GM21529 (cell line): ENCODE measurements at regions not wholly inside any gene's neighbourhood (a gene's known extent, or its start where the extent isn't known, plus 50 kb on each side); places are given as distances from the start of the nearest gene placed in this dataset.

Experiments
- ATAC-seq: cut with Tn5 transposase; IDR thresholded peaks from one replicate; pipeline ENCODE4 v1.9.1; 2021; ENCODE audit not compliant: unreplicated experiment

- no peak for ATAC-seq
These were observed 727.5 kb downstream of the TBL1XR1 start for GRCh38 chr3:176469694-176470205.

DNA sequence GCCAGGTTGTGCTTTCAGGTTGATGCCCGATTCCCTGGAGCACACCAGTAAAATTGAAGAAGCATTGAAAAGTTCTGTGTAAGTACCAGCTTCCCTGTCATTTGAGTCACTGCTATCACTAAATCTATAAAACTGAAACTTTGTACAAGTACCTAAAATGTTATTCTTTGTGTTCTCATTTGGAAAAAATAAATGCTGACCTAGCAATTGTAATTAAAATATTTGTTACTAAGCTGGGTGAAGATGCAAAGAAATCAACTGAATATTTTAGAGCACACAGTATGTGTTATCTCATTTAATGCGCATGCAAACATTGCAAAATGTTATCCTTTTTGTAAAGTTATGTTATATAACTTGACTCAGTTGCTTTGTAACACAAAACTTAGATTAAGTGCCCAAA, 733.7 kb downstream of the TBL1XR1 start:
- ATAC-seq: no peak

DNA sequence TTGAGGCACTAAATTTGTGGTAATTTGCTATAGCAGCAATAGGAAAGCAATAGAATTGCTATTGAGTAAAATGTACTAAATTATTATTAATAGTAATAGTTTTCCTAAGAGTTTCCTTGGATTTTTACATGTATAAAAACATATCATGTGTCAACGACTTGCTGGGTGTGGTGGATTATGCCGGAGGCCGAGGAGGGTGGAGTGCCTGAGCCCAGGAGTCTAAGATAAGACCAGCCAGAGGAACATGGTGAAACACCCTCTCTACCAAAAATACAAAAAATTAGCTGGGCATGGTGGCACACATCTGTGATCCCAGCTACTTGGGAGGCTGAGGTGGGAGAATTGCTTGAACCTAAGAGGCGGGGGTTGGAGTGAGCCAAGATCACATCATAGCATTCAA, 749.9 kb downstream of the TBL1XR1 start:
- no peak for ATAC-seq

GRCh38 chr3:176442326-176442725, 755.0 kb downstream of the TBL1XR1 start:
- no peak for ATAC-seq

DNA sequence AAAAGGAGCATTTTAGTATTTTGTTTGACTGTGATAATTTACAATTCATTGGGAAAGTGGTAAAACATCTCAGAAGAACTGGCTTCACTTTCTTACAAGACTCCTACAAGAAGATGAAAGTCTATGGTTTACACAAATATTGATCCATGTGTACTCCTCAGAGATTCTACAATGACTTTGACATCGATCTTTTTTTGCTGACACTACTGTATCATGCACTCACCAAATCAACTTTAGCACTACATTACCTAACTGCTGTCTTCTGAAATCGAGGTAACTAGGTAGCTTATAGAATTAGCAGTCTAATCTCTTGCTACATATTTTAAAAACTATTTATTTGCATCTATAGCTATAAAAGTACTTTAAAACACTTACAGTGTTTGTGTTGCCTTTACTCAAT, 757.6 kb downstream of the TBL1XR1 start:
- ATAC-seq: no peak

DNA sequence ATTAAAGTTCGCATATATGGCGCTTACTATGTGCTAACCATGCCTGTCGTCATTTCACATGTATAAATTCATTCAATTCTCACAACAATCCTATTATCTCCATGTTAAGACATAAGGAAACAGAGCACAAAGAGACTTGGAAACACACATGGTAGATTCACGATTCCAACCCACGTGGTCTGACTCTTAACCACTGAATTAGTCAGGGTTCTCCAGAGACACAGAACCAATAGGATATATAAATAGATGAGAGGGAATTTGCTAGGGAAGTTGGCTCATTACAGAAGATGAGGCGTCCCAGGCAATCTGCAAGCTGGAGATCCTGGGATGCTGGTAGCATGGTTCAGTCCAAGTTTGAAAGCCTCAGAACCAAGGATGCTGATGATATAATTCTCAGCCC, 765.3 kb downstream of the TBL1XR1 start:
- no peak for ATAC-seq

- ATAC-seq: no peak
These were observed 766.3 kb downstream of the TBL1XR1 start for GRCh38 chr3:176431038-176431418.

DNA sequence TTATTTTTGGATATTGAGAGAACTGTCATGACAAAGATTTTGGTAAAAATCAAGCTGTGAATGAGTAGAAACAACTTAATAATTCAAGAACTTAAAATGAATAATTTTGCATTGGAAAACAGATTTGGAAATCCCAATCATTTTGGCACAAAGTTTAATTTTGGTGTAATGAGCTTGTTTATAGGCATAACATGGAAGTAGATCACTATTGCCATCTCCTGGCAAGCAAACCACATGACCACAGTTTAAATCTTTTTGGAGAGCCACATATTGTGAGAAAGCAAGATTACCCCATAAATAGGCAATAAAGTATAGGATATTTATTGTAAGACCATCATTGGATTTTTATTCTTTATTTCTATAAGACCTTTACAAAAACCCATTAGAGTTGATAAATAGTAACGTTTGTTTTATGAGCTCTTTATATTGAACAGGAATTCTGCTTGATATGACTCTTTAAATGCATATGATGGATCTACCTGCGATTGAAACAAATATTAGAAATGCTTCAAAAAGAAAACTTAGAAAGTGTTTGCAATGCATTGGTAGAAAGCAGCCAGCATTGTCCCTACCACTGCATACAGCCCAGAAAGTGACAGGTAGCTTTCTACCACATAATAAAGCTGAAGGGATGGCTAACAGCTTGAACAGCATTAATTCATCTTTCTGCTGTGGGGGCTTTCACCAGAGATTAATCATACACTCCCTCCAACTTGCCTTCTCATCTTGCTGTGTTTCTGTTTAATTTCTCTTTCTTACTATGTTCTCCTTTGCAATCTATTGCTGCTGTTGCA, 766.8 kb downstream of the TBL1XR1 start:
- ATAC-seq: no peak

- ATAC-seq: no peak
These were observed 768.7 kb downstream of the TBL1XR1 start for GRCh38 chr3:176428552-176428951.

DNA sequence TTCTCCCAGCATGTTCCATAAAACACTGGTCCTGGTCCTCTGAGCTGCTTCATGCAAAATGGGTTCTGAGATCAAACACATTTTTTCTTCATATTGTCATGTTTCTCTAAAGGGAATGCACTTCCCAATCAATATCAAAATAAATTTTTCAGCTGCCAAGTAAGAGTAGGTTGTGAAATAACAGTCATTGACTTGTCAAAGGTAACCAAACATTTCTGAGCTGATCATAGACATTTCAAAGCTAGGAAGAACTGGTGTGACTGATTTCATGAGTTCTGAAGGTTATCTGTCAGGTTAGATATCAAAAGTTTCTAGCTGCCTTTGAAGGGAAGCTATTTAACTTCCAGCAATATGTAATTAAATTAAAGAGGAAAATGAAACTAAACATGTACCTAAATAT, 770.9 kb downstream of the TBL1XR1 start:
- no peak for ATAC-seq

DNA sequence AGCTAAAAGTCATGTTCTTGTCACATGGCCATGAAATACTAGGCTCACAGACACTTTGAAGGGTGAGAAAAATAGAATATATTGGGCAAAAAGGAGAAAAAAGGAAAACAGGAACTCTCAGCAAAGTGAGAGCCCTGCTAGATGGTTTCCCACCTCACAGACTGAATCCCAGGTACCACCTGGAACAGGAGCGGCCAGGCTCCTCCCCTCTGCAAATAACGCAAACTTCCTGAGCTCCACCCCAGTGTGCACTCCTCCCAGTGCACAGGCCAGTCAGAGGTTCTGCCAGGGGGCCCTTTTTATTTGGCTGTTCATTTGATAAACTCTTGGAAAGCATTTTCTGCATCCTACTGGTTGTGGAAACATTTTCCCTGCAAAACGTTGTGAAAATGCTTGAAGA, 780.4 kb downstream of the TBL1XR1 start:
- ATAC-seq: no peak

GRCh38 chr3:176415661-176416295, 781.5 kb downstream of the TBL1XR1 start:
- ATAC-seq: no peak

- ATAC-seq: no peak
These were observed 784.5 kb downstream of the TBL1XR1 start for GRCh38 chr3:176412771-176413170.

GRCh38 chr3:176403531-176403930, 793.8 kb downstream of the TBL1XR1 start:
- no peak for ATAC-seq

GRCh38 chr3:176401211-176401610, 796.1 kb downstream of the TBL1XR1 start:
- ATAC-seq: no peak

- no peak for ATAC-seq
These were observed 798.1 kb downstream of the TBL1XR1 start for GRCh38 chr3:176399193-176399592.

DNA sequence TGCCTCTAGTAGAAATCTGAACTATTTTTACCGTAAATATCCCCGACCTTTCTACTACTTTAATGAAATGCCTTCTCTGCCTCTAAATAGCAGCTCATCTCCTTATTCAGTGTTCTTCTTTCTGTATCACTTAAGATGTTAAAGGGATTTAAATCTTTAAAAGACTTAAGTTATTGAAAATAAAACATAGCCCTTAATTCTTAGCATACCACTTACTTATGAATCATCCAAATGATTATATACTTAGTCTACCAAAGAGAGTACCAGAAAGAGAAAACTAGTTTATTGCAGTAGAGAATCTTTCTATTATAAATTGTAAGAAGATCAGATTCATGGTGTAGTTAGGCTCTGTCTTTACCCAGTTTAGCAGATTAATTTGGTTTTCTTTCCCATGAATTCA, 802.0 kb downstream of the TBL1XR1 start:
- ATAC-seq: no peak

DNA sequence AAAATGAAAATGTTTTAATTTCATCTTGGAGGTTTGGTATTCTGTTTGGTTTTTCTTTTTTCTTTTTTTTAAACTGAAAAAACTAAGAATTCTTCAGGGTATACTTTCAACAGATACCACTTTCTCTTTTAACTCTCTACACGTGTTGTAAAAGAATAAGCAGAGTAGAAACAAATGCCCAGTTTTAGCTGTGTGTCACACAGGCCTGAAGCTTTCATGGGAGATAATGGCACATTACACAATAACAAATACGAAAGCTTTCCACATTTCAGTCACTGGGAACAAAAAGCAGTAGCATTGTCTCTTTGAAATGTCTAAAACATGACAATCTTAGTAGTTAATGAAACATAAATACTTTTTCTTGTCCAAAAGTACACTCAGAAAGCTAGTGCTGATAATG, 818.5 kb downstream of the TBL1XR1 start:
- ATAC-seq: no peak

DNA sequence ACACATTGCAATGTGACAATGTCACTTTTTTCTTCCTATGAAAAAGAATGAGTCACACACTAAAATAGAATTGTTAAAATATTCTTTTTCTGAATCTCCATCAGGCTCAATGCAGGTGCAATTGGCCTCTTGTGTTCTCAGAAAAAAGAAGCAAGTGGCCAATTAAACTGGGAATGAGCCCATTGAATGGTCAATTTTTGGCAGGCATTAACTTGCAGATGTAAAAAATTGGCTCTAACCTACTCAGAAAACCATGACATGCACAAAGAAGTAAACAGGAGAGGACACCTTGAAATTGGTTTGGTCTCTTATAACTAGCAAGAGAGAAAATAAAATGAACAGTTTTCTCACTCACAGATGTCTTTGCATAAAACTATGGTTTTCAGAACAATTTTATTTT, 820.8 kb downstream of the TBL1XR1 start:
- no peak for ATAC-seq

DNA sequence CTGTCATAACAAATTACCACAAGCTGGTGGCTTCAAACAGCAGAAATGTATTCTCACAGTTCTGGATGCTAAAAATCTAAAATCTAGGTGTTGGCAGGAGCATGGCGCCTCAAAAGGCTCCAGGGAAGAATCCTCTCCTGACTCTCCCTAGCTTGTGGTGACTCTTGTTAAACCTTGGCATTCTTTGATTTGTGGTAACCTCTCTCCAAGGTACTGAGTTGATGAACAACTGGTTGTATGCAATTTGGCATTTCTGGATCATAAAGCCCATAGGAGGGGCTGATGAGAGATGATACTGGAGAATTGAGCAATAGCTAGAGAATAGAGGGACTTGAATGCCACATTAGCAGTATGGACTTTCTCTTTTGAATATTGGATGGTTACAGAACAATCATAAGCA, 821.8 kb downstream of the TBL1XR1 start:
- ATAC-seq: no peak

DNA sequence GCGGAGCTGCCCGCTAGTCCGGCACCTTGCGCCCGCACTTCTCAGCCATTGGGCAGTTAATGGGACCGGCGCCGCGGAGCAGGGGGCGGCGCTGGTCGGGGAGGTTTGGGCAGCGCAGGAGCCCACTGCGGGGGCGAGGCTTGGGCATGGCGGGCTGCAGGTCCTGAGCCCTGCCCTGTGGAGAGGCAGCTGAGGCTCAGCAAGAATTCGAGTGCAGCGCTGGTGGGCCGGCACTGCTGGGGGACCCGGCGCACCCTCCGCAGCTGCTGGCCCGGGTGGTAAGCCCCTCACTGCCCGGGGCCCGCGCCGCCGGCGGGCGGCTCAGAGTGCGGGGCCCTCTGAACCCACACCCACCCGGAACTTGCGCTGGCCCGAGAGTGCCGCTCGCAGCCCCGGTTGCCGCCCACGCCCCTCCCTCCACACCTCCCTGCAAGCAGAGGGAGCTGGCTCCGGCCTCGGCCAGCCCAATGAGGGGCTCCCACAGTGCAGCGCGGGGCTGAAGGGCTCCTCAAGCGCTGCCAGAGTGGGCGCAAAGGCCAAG, 835.0 kb downstream of the TBL1XR1 start:
- ATAC-seq: no peak

DNA sequence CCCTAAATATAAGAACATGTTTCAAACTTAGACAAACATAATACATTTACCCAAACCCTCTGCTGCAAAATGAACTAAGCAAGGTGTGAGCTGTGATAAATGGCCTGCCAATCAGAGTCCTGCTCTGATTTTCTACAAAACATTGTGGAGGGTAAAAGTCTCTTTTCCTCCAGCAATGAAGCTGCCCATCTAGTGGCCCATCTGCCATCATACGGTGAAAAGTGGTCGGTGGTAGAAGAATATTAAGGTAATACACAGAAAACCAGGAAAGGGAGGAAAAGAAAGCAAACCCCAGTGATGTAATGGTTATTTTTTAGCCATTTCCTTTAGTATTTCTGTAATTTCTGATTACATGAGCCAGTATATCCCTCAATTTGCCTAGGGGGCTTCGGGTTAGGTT, 838.1 kb downstream of the TBL1XR1 start:
- no peak for ATAC-seq
